Stimulated activated CD4-positive, alpha-beta T cell treated with anti-CD3 and anti-CD28 coated beads, TNF-alpha, amount 100 ng/mL, for 48 hours (primary cell): ENCODE measurements at regions not wholly inside any gene's neighbourhood (a gene's known extent, or its start where the extent isn't known, plus 50 kb on each side); places are given as distances from the start of the nearest gene placed in this dataset.
"Not testable (repeated sequence)": the region's sequence is repeated elsewhere in the genome, so short reads cannot be mapped to it uniquely, and the experiment has no call there.

Experiments
- DNase-seq, 3 donors: peaks; one replicate each; pipeline ENCODE4 v3.0.0-alpha.2; 2020; ENCODE audit warnings: low read depth in 3 of 3

- no peak for DNase-seq
Observed at GRCh38 chr5:167852515-167852914, 438.9 kb upstream of the WWC1 start.

DNA sequence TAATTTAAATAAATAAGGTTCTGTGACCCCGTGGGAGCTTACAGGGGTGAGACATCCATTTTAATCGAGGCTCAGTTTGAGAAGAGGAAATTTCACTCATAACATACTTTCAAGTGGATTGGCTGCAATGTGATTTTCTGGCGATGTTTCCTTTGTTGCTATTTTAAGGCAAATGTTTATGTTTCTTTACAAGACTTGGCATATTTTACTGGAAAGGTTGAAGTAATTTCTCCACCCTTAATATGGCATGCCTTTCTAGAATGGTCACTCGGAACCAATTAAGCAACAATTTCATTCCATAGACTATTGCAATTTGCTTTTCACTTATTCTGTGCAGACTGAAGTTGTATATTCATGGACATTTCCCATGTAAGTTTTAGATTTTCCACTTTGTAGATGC, 438.0 kb upstream of the WWC1 start:
- DNase-seq, result no peak

GRCh38 chr5:167855818-167856217, 435.6 kb upstream of the WWC1 start:
- no peak for DNase-seq

GRCh38 chr5:167857321-167857720, 434.1 kb upstream of the WWC1 start:
- DNase-seq, result no peak

- DNase-seq, result not testable (repeated sequence)
Observed at GRCh38 chr5:167858186-167858855, 433.1 kb upstream of the WWC1 start.

- no peak for DNase-seq
Observed at GRCh38 chr5:167861129-167861927, 430.1 kb upstream of the WWC1 start.

GRCh38 chr5:167861928-167862426, 429.5 kb upstream of the WWC1 start:
- no peak for DNase-seq

- no peak for DNase-seq
Observed at GRCh38 chr5:167863883-167864282, 427.6 kb upstream of the WWC1 start.

GRCh38 chr5:167864801-167865200, 426.6 kb upstream of the WWC1 start:
- no peak for DNase-seq

DNA sequence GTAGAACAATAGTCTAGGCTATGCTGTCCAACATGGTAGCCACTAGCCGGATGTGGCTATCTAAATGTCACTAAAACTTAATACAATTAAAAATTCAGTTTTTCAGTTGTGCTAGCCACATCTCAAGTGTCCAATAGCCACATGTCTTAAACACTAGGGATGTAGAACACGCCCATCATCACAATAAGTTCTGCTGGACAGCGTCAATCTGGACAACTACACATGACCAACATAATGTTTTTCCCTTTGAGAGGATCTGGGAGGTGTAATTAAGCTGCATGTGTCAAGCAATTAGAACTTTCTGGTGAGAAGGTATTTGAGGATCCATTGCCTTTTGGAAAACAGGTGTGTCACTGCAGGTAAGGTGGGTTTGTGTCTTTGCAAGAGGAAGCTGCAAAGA, 424.6 kb upstream of the WWC1 start:
- DNase-seq, result no peak

GRCh38 chr5:167867281-167867680, 424.2 kb upstream of the WWC1 start:
- no peak for DNase-seq

DNA sequence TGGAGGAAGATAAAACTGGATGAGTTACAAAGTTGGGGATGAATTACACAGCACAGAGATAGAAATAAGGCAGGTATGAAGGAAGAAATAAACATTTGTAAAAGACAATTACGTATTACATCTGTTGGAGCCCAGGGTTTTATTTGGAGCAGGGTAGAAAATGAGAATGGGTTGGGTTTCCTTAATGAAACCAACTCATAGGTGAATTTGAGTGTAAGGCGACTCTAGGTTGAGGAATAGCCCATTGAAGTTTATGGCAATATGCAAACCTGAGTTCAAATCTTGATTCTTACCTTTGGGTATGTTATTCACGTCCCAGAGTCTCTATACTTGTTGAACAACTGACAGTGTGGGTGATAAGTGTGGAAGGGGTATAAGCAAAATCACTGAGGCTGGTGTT, 422.3 kb upstream of the WWC1 start:
- DNase-seq, result no peak

- DNase-seq, result no peak
Observed at GRCh38 chr5:167870055-167870454, 421.4 kb upstream of the WWC1 start.

- DNase-seq, result no peak
Observed at GRCh38 chr5:167871091-167871490, 420.4 kb upstream of the WWC1 start.

- DNase-seq, result no peak
Observed at GRCh38 chr5:167872791-167873190, 418.7 kb upstream of the WWC1 start.

DNA sequence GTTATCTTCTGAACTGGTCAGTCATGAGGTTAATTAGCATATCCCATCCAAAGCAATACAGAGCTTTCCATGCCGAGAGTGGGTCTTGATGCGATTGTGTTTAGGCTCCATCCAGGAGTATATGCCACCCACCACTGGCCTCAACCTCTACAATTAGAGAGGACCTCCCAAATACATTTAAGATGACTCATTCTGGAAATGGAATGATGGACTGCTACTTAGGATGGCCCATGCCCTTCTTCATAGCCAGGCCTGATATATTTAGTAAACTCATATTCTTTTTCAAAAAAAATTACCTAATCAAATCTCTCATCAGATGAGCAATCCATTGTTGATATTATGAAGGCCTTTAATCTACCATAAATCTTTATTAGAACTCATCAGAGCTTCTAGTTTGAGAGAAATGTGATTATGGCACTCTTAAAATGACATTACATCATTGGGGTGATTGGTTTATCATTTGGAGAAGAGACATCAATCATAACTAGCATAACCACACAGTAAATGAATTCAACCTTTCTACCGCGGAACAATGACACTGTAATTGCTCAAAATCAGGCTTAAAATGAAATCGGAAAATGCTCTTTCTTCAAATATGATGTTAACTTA, 414.2 kb upstream of the WWC1 start:
- no peak for DNase-seq

- DNase-seq, result no peak
Observed at GRCh38 chr5:167877924-167878323, 413.5 kb upstream of the WWC1 start.

DNA sequence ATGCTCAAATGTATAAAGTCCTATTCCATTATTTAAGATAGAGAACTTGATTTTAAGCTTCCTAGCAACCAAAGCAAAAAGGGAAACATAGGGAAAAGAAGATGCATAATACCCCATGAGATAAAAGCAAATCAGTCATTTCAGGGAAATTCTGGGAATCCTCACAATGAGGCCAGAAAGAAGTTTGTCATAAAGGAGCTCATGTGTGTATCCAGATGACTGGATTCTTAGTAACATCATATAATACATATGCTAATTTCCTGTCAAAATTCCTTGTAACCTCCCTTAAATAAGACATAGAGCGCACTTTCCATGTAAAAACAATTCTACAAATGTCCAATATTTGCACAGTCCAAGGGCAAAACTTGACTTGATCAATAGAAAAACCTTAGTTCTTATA, 411.0 kb upstream of the WWC1 start:
- DNase-seq, result no peak

DNA sequence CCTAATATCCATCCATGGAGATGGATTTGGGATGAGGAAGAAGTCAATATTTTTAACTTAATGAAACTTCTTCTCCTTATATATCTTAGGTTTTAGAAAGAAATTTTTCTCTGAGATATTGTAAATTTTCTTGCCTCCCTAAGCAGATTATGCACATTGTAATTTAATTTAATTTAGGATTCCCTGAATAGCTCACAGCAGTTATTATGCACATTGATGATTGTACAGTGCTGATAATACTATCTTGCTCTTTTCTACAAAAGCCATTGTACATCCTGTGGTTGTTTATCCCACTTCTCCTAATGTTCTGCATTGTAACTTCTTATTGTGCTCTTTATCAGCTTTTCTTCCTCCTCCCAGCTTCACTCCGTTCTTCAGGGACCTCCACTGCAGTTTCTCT, 410.4 kb upstream of the WWC1 start:
- DNase-seq, result no peak

DNA sequence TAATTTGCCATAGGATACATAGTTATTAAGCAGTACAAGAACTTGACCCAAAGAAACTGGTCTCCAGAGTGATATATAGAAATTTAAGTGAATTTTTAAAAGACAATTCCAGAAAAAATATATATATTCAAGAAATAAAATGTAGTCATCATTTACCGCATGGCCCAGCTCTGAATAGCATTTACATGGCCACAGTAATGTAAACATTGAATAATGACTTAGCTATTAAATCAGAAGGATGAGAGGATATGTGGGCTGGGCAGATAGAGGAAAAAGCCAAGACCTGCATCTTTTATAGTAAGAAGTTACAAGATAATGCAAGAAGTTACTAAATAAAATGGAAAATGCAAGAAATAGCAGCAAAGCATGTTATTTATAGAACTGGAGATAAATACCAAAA, 405.2 kb upstream of the WWC1 start:
- DNase-seq, result no peak

DNA sequence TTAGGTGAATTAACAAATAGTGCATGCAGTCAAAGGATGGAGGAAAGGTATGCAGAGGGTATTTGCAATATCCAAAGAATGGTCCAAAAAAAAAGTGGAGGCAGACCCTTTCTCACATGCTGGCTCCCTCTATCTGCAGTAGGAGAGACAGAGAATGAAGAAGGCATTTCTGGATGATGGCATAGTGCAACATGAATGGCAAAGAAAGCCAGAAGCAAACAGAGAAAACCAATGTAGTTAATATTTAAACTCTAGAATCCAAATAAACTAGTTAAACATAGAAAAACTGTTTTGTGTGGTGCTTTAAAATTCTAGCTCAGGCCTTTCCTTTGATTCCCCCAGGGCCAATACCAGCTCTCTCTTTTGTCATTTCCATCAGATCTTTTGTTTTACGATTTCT, 403.1 kb upstream of the WWC1 start:
- no peak for DNase-seq

- DNase-seq, result no peak
Observed at GRCh38 chr5:167889276-167889675, 402.2 kb upstream of the WWC1 start.
